MM.1S (cell line): ENCODE measurements at regions not wholly inside any gene's neighbourhood (a gene's known extent, or its start where the extent isn't known, plus 50 kb on each side); places are given as distances from the start of the nearest gene placed in this dataset.
A peak's percentile ranks its signal among the peaks of the same experiment; 100 is the strongest.

ENCODE experiments used
- DNase-seq: peaks from one replicate; pipeline ENCODE4 v3.0.0-alpha.2; 2015
- H2AFZ ChIP-seq: fragments of 300-600 bp; sonication (generic); 2 replicates; pipeline ENCODE4 v1.6.0; 2016; ENCODE audit warnings: antibody characterized with exemption, low read length
- H3F3A ChIP-seq: fragments of 300-600 bp; sonication (generic); 2 replicates; pipeline ENCODE4 v1.6.1; 2016; ENCODE audit warnings: mild to moderate bottlenecking, antibody characterized with exemption, low read length, moderate library complexity, mixed read lengths; ENCODE audit not compliant: insufficient read depth
- H3K27ac ChIP-seq: fragments of 300-600 bp; sonication (generic); 2 replicates; pipeline ENCODE4 v1.5.1; 2016; ENCODE audit warnings: mild to moderate bottlenecking, low read length
- H3K27me3 ChIP-seq: fragments of 300-600 bp; sonication (generic); replicated peaks from 2 replicates; pipeline ENCODE4 v1.6.0; 2016; ENCODE audit warnings: low read length; ENCODE audit not compliant: insufficient read depth
- H3K36me3 ChIP-seq: fragments of 300-600 bp; sonication (generic); replicated peaks from 2 replicates; pipeline ENCODE4 v1.6.1; 2016; ENCODE audit warnings: mild to moderate bottlenecking, low read length, mixed read lengths; ENCODE audit not compliant: insufficient read depth
- H3K4me1 ChIP-seq: fragments of 300-600 bp; sonication (generic); 2 replicates; pipeline ENCODE4 v1.6.1; 2016; ENCODE audit warnings: low read length, mixed read lengths
- H3K4me2 ChIP-seq: fragments of 300-600 bp; sonication (generic); 2 replicates; pipeline ENCODE4 v1.6.0; 2016; ENCODE audit warnings: low read depth, low read length
- H3K4me3 ChIP-seq: fragments of 300-600 bp; sonication (generic); 2 replicates; pipeline ENCODE4 v1.5.1; 2016; ENCODE audit warnings: low read length, mixed read lengths
- H3K79me2 ChIP-seq: fragments of 300-600 bp; sonication (generic); 2 replicates; pipeline ENCODE4 v1.6.1; 2016; ENCODE audit warnings: mixed run types, low read length, mixed read lengths
- H3K9ac ChIP-seq: fragments of 300-600 bp; sonication (generic); 2 replicates; pipeline ENCODE4 v1.6.1; 2016; ENCODE audit warnings: low read length, mixed read lengths
- H3K9me2 ChIP-seq: fragments of 300-600 bp; sonication (generic); replicated peaks from 2 replicates; pipeline ENCODE4 v1.6.1; 2016; ENCODE audit warnings: mild to moderate bottlenecking, low read length, mixed read lengths; ENCODE audit not compliant: insufficient read depth
- H3K9me3 ChIP-seq: fragments of 300-600 bp; sonication (generic); replicated peaks from 2 replicates; pipeline ENCODE4 v1.6.1; 2016; ENCODE audit warnings: mild to moderate bottlenecking, low read length, mixed read lengths; ENCODE audit not compliant: insufficient read depth
- H4K20me1 ChIP-seq: fragments of 300-600 bp; sonication (generic); 2 replicates; pipeline ENCODE4 v1.6.1; 2016; ENCODE audit warnings: mild to moderate bottlenecking, low read length, moderate library complexity, mixed read lengths; ENCODE audit not compliant: insufficient read depth
- EZH2 ChIP-seq: fragments of 300-600 bp; sonication (generic); optimal IDR thresholded peaks from 2 replicates; pipeline ENCODE3; 2017; ENCODE audit warnings: low read depth, mild to moderate bottlenecking, antibody characterized with exemption, low read length, mixed read lengths
- EZH2phosphoT487 ChIP-seq: fragments of 300-600 bp; sonication (generic); IDR thresholded peaks from 2 replicates; pipeline ENCODE4 v1.6.1; 2018; ENCODE audit warnings: antibody characterized with exemption, low read length
- TF ChIP-seq, protein P1 (sequence below): fragments of 300-600 bp; sonication (generic); IDR thresholded peaks from 2 replicates; pipeline ENCODE4 v1.5.1; 2016; ENCODE audit warnings: antibody characterized with exemption, low read length, mixed read lengths

- no peak overlapping the region for H3K4me2 ChIP-seq
- no peaks in the 10 kb centered on the region for H3K79me2 ChIP-seq
- H3K9me3 ChIP-seq: no peaks in the 10 kb centered on the region
- no peaks in the 10 kb centered on the region for H3F3A ChIP-seq
- no peak overlapping the region for H3K4me3 ChIP-seq
- no peak overlapping the region for H3K9ac ChIP-seq
- H3K9me2 ChIP-seq: no peaks in the 10 kb centered on the region
- no peak overlapping the region for H3K27ac ChIP-seq
- no peak for DNase-seq
- H3K36me3 ChIP-seq: no peaks in the 10 kb centered on the region
- H2AFZ ChIP-seq: no peak overlapping the region
- no peaks in the 10 kb centered on the region for H3K27me3 ChIP-seq
- TF ChIP-seq, protein P1, sequence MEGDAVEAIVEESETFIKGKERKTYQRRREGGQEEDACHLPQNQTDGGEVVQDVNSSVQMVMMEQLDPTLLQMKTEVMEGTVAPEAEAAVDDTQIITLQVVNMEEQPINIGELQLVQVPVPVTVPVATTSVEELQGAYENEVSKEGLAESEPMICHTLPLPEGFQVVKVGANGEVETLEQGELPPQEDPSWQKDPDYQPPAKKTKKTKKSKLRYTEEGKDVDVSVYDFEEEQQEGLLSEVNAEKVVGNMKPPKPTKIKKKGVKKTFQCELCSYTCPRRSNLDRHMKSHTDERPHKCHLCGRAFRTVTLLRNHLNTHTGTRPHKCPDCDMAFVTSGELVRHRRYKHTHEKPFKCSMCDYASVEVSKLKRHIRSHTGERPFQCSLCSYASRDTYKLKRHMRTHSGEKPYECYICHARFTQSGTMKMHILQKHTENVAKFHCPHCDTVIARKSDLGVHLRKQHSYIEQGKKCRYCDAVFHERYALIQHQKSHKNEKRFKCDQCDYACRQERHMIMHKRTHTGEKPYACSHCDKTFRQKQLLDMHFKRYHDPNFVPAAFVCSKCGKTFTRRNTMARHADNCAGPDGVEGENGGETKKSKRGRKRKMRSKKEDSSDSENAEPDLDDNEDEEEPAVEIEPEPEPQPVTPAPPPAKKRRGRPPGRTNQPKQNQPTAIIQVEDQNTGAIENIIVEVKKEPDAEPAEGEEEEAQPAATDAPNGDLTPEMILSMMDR: no peak
- TF ChIP-seq EZH2phosphoT487 (no peak), EZH2 (no peak)
- H4K20me1 ChIP-seq: no peaks in the 10 kb centered on the region
- no peaks in the 10 kb centered on the region for H3K4me1 ChIP-seq
Observed at GRCh38 chr10:31605426-31605825, 286.4 kb downstream of the ZEB1 start.

DNA sequence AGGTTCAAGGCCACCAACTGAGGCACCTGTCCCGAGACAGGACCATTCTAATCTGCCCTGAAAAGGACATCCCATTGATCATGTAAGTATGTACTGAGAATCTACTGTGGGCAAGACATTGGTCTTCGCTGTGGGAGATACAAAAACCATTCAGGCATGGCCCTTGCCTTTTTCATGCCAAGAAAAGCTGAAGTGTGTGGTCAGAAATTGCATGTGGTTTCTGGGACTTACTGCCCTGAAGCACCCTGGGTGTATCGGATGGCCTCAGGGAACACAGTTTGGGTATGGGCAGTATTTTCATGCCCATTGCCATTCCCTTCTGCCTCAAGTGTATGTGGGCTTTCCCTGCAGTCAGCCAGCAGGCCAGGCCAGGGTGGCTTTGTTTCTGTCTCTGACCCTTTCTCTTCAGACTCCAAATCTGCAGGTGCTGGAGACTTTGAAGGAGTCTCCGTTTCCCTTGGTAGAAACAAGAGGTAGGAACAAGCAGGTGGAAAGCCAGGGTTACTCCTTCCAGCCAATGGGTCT lies 285.7 kb downstream of the ZEB1 start:
- TF ChIP-seq EZH2: no peak
- TF ChIP-seq, protein P1: no peak
- TF ChIP-seq EZH2phosphoT487: no peak
- no peaks in the 10 kb centered on the region for H3F3A ChIP-seq
- H3K4me1 ChIP-seq: no peaks in the 10 kb centered on the region
- no peak for DNase-seq
- H3K36me3 ChIP-seq: no peaks in the 10 kb centered on the region
- H3K27ac ChIP-seq: no peak overlapping the region
- no peak overlapping the region for H3K9ac ChIP-seq
- H3K4me2 ChIP-seq: no peak overlapping the region
- H2AFZ ChIP-seq: no peak overlapping the region
- H3K9me2 ChIP-seq: no peaks in the 10 kb centered on the region
- H3K9me3 ChIP-seq: no peaks in the 10 kb centered on the region
- no peak overlapping the region for H3K4me3 ChIP-seq
- H4K20me1 ChIP-seq: no peaks in the 10 kb centered on the region
- no peaks in the 10 kb centered on the region for H3K79me2 ChIP-seq
- H3K27me3 ChIP-seq: no peaks in the 10 kb centered on the region

GRCh38 chr10:31604096-31604495 lies 285.1 kb downstream of the ZEB1 start:
- no peak for TF ChIP-seq EZH2
- no peak for TF ChIP-seq EZH2phosphoT487
- TF ChIP-seq, protein P1: no peak
- peak overlapping the region; percentile 69 for H3K4me3 ChIP-seq
- peak overlapping the region; percentile 97 for H2AFZ ChIP-seq

More at GRCh38 chr10:31604096-31604495, 285.1 kb downstream of the ZEB1 start:
- H3K9ac ChIP-seq: peak overlapping the region; percentile 45; the same call in 1 of the 2 replicates
- H3K4me2 ChIP-seq: peak overlapping the region; percentile 93
- no peaks in the 10 kb centered on the region for H3K4me1 ChIP-seq
- H3K27ac ChIP-seq: no peak overlapping the region
- H3K27me3 ChIP-seq: no peaks in the 10 kb centered on the region
- H3K36me3 ChIP-seq: no peaks in the 10 kb centered on the region
- H4K20me1 ChIP-seq: no peaks in the 10 kb centered on the region
- no peaks in the 10 kb centered on the region for H3K9me2 ChIP-seq
- H3F3A ChIP-seq: no peaks in the 10 kb centered on the region
- no peak for DNase-seq
- H3K9me3 ChIP-seq: no peaks in the 10 kb centered on the region
- H3K79me2 ChIP-seq: no peaks in the 10 kb centered on the region
